ENCODE measurements at regions not wholly inside any gene's neighbourhood (a gene's known extent, or its start where the extent isn't known, plus 50 kb on each side); places are given as distances from the start of the nearest gene placed in this dataset.

- TF ChIP-seq POLR2A (IDR thresholded peaks at IDR 0.05) (no peak), CTCF (IDR thresholded peaks at IDR 0.05) (no peak)
Observed at GRCh38 chr2:18238209-18238608, 322.2 kb downstream of the RDH14 start.

Data from ovary (tissue), 3 donors.